Colonic mucosa (tissue), 4 donors: ENCODE measurements at regions not wholly inside any gene's neighbourhood (a gene's known extent, or its start where the extent isn't known, plus 50 kb on each side); places are given as distances from the start of the nearest gene placed in this dataset.

Experiments
- DNase-seq: peaks from one replicate; pipeline ENCODE4 v3.0.0-alpha.2; 2020
- H3K27ac ChIP-seq: fragments of 200-600 bp; one replicate; pipeline ENCODE4 v1.8.0; 2021
- H3K27me3 ChIP-seq: fragments of 200-600 bp; one replicate; pipeline ENCODE4 v1.8.0; 2021
- H3K36me3 ChIP-seq: fragments of 200-600 bp; one replicate; pipeline ENCODE4 v1.8.0; 2021
- H3K4me1 ChIP-seq: fragments of 200-600 bp; one replicate; pipeline ENCODE4 v1.8.0; 2021; ENCODE audit warnings: mild to moderate bottlenecking
- H3K4me3 ChIP-seq: fragments of 200-600 bp; one replicate; pipeline ENCODE4 v1.8.0; 2021
- H3K9ac ChIP-seq, 2 donors: one replicate each; pipeline ENCODE4 v1.7.0; 2013; ENCODE audit warnings: control low read depth in 2 of 2, low read depth in 2 of 2, low read length in 2 of 2
- H3K9me3 ChIP-seq: fragments of 200-600 bp; one replicate; pipeline ENCODE4 v1.8.0; 2021
- CTCF ChIP-seq: fragments of 200-600 bp; IDR thresholded peaks from one replicate; pipeline ENCODE4 v1.8.0; 2022; ENCODE audit warnings: antibody characterized with exemption, mild to moderate bottlenecking
- intact Hi-C: fragments of 100-400 bp; cut with DNase I; formaldehyde crosslinking; loops from one replicate; pipeline ENCODE4 v1.14.1; 2022
- donor health status: healthy.
- donor health status: DM: no; HTN: no; CAD: no.
- donor health status: DM: no; HTN: no; CAD: no.

- Histone ChIP-seq H3K27ac (no peak overlapping the region), H3K36me3 (no peaks in the 10 kb centered on the region), H3K27me3 (no peaks in the 10 kb centered on the region), H3K4me3 (no peak overlapping the region), H3K4me1 (no peaks in the 10 kb centered on the region), H3K9ac (no peak overlapping the region), H3K9me3 (no peaks in the 10 kb centered on the region)
- TF ChIP-seq CTCF: no peak
- no peak for DNase-seq
- intact Hi-C loops: no loop called here
Observed at GRCh38 chr17:13253733-13254410, 236.0 kb upstream of the ELAC2 start.

GRCh38 chr17:13244513-13244912 is 226.7 kb upstream of the ELAC2 start:
- TF ChIP-seq CTCF: no peak
- Histone ChIP-seq H3K27ac (no peak overlapping the region), H3K4me3 (no peak overlapping the region), H3K36me3 (no peaks in the 10 kb centered on the region), H3K27me3 (no peaks in the 10 kb centered on the region), H3K9me3 (no peaks in the 10 kb centered on the region), H3K9ac (no peak overlapping the region), H3K4me1 (no peaks in the 10 kb centered on the region)
- no peak for DNase-seq
- intact Hi-C loops: no loop called here

GRCh38 chr17:13243585-13243984 is 225.8 kb upstream of the ELAC2 start:
- DNase-seq: no peak
- intact Hi-C loops: no loop called here
- H3K4me1 ChIP-seq: no peaks in the 10 kb centered on the region
- H3K9ac ChIP-seq: no peak overlapping the region
- no peak overlapping the region for H3K4me3 ChIP-seq
- no peaks in the 10 kb centered on the region for H3K36me3 ChIP-seq
- H3K27me3 ChIP-seq: no peaks in the 10 kb centered on the region
- no peak for TF ChIP-seq CTCF
- no peaks in the 10 kb centered on the region for H3K9me3 ChIP-seq
- no peak overlapping the region for H3K27ac ChIP-seq

- Histone ChIP-seq H3K9ac (no peak overlapping the region), H3K4me1 (no peaks in the 10 kb centered on the region), H3K4me3 (no peak overlapping the region), H3K27me3 (no peaks in the 10 kb centered on the region), H3K27ac (no peak overlapping the region), H3K36me3 (no peaks in the 10 kb centered on the region), H3K9me3 (no peaks in the 10 kb centered on the region)
- intact Hi-C loops: no loop called here
- TF ChIP-seq CTCF: no peak
- DNase-seq: no peak
Observed at GRCh38 chr17:13240851-13241250, 223.0 kb upstream of the ELAC2 start.

- Histone ChIP-seq H3K4me1 (no peaks in the 10 kb centered on the region), H3K9ac (no peak overlapping the region), H3K27me3 (no peaks in the 10 kb centered on the region), H3K9me3 (no peaks in the 10 kb centered on the region), H3K27ac (no peak overlapping the region), H3K36me3 (no peaks in the 10 kb centered on the region), H3K4me3 (no peak overlapping the region)
- no peak for DNase-seq
- intact Hi-C loops: no loop called here
- no peak for TF ChIP-seq CTCF
Observed at GRCh38 chr17:13230350-13231264, 212.8 kb upstream of the ELAC2 start.
